ENCODE measurements at regions not wholly inside any gene's neighbourhood (a gene's known extent, or its start where the extent isn't known, plus 50 kb on each side); places are given as distances from the start of the nearest gene placed in this dataset.

GRCh38 chr1:185593271-185593670 is 140.9 kb upstream of the HMCN1 start:
- dilution Hi-C loops (cut with HindIII; ENCODE audit: low sequenced_read_pairs, unreplicated experiment) (no loop called here), in situ Hi-C loops (cut with MboI; ENCODE audit: low sequenced_read_pairs) (no loop called here), intact Hi-C loops (cut with micrococcal nuclease) (no loop called here)
- H4K5ac ChIP-seq (ENCODE audit: low read depth, low read length), result no peak overlapping the region
- H2BK20ac ChIP-seq (ENCODE audit: low read depth, low read length), result no peak overlapping the region
- no CpG with 5 or more reads among the region's 1 CpG for WGBS, 2 experiments (ENCODE audit: extremely low coverage in 2 of 2, insufficient read length in 1 of 2)
- no peak overlapping the region for H3K4me3 ChIP-seq (ENCODE audit: insufficient read depth, low read depth, low read length)
- no peaks in the 10 kb centered on the region for H3K9me1 ChIP-seq (ENCODE audit: insufficient read depth, low read length)
- ChIA-PET CTCF (no interaction called here), POLR2A (ENCODE audit: unreplicated experiment) (no interaction called here)
- no TSS peak for BruUV-seq (replicated peaks)
- H3K9me3 ChIP-seq (ENCODE audit: control insufficient read depth, insufficient read depth, low read length), result no peaks in the 10 kb centered on the region
- no peaks in the 10 kb centered on the region for H3K27me3 ChIP-seq (ENCODE audit: control insufficient read depth, insufficient read depth, low read length)
- no peaks in the 10 kb centered on the region for H4K20me1 ChIP-seq (ENCODE audit: insufficient read depth, low read length)
- H3K23ac ChIP-seq (ENCODE audit: low read depth, low read length), result no peak overlapping the region
- no peak overlapping the region for H2AFZ ChIP-seq (replicated peaks; ENCODE audit: low read length, poor library complexity)
- no peak overlapping the region for H2AK9ac ChIP-seq (replicated peaks; ENCODE audit: low read depth, low read length, poor library complexity)
- H3K36me3 ChIP-seq (ENCODE audit: control insufficient read depth, insufficient read depth, low read length), result no peaks in the 10 kb centered on the region
- no peak overlapping the region for H2AK5ac ChIP-seq (ENCODE audit: low read depth, low read length)
- H3K9ac ChIP-seq (ENCODE audit: low read depth, low read length), result no peak overlapping the region
- TF ChIP-seq BHLHE40 (IDR thresholded peaks at IDR 0.05; ENCODE audit: low read depth, low read length), result no peak
- TF ChIP-seq MAZ (IDR thresholded peaks at IDR 0.05; ENCODE audit: borderline replicate concordance, low read depth, low read length), result no peak
- H2BK15ac ChIP-seq (ENCODE audit: low read depth, low read length), result no peak overlapping the region
- no peak for DNase-seq
- H3K4me2 ChIP-seq (ENCODE audit: low read depth, low read length), result no peak overlapping the region
- no peak overlapping the region for H2BK120ac ChIP-seq (ENCODE audit: low read depth, low read length)
- H4K91ac ChIP-seq (ENCODE audit: insufficient read depth, low read depth, low read length), result no peak overlapping the region
- no peak for ATAC-seq (ENCODE audit: low read depth)
- H3K27ac ChIP-seq (ENCODE audit: insufficient read depth, low read length), result no peak overlapping the region
- H3K4me1 ChIP-seq (ENCODE audit: control insufficient read depth, insufficient read depth, low read length), result no peaks in the 10 kb centered on the region
- no peak overlapping the region for H3K4ac ChIP-seq (ENCODE audit: low read depth, low read length)
- H3K18ac ChIP-seq (ENCODE audit: low read depth, low read length), result no peak overlapping the region
- no peaks in the 10 kb centered on the region for H3K79me1 ChIP-seq (ENCODE audit: low read depth in 1 of 2, low read length in 2 of 2)
- no peak overlapping the region for H4K8ac ChIP-seq (ENCODE audit: low read depth in 2 of 2, low read length in 2 of 2)
- H2BK5ac ChIP-seq (ENCODE audit: low read depth, low read length, poor library complexity, severe bottlenecking), result no peak overlapping the region
- no peak overlapping the region for H3K56ac ChIP-seq (ENCODE audit: extremely low read depth, insufficient read depth, low read length)
- H3K14ac ChIP-seq (replicated peaks; ENCODE audit: low read depth, low read length), result no peak overlapping the region

Data from IMR-90 (cell line).